ENCODE measurements at regions not wholly inside any gene's neighbourhood (a gene's known extent, or its start where the extent isn't known, plus 50 kb on each side); places are given as distances from the start of the nearest gene placed in this dataset.

DNA sequence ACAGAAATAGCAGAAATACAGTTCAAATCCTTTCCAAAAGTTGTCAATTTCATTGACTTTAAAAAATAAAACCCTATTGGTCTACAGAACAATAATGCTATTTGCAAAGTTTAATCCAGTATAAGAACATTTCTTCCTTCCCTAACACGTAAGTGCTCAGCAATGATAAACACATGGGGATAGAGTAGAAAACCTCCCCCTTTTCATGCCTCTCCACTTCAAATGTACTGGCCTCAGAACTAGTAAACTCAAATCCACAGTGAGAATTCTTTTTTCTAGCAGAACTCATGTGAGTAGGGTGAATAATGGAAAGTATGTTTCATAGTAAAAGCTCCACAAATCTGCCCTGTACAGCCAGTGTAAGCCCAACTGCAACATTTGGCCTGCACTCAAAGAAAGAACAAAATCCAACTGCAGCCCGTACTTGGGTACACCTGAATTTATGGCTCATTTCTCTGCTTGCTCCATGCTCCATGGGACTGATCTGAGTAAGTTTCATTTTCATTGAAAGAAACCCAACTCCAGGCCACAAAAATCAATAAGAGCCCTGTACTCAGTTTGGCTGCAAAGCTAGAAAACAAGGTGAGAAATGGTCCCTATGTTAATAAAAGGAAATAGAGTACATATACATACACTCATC, 115.0 kb upstream of the RMDN2 start:
- ATAC-seq: no peak

DNA sequence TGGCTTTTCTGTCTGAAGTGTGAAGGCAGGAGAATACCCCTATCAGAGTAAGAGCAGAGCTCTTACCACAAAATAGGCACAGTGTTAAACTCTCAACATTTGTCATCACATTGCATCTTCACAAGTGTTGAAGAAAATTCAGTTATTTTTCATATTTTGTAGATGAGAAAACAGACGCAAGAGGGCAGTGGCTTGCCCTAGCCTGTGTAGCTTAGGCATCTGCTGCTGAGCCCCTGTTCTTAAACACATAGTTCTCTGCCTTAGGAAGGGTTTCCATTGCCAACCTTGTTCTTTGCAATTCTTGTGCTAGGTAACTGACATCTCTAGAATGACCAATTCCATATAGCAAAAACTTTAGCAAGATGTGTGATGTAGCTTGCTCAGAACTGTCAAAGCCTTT, 112.7 kb upstream of the RMDN2 start:
- no peak for ATAC-seq

DNA sequence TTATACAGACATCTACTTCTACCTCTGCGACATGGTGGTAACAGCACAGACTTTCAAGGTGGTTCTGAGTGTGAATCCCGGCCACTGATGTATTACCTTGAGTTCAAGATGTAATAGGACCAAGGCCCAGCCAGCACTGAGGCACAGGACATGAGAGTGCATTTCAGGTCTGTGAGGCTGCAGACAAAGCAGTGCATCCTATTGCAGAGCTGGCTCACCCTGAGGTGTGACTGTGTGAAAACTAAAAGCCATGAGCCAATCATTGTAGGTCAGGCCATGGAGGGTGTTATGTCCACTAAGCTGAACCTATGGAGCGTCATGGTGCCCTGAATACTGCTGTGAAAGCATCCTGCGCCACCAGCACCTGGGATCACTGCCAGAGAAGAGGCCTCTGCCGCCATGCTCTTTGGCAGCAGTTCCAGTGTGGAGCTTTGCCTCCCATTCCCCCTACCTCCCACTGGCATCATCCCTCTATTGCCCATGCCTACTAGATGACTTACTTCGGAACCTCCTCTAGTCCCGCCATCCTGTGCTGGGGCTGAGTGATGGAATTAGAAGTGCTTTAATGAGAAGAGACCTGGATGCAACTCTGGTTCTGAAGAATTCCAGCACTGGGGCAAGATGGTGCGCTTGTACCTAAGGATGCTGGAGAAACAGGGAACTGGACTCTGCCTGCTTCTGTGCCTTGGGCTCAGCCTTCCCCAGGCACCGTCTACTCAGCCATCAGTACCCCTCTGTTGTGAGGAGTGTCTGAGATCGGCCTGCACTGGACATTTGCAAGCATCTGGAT, 112.0 kb upstream of the RMDN2 start:
- ATAC-seq: no peak

DNA sequence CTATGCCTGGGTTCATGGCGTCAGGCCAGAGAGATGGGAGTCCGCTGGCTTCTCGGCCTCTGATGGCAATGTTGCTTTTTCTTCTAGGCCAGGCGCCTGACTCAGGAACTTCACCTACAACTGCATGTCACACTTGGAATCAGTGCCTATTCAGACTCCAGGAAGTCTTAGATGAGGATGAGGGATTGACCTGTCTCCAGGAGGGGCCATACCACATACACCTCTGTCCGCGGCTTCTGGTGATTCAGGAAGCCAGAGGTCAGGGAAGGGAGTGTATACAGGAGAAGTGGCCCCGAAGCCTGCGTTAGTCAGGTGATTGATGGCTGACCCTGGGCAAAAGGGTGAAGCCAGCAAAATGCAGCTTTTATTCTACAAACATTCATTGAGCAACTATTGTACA, 109.1 kb upstream of the RMDN2 start:
- ATAC-seq: no peak

DNA sequence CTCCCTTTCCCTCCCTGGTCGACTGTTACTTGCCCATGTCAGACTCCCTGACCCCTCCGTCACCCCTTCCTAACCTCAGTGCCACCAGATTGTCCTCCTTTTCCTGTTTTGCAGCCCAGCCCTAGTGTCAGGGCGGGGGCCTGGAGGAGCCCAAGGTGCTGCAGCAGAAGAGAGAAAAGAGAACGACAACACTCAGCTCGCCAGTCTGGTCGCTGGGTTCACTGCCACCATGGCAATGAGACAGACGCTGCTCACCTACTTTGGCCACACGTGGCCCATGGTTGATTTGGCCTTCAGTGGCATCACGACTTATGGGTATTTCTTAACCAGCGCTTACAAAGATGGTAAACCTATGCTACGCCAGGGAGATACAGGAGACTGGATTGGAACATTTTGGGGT, 108.4 kb upstream of the RMDN2 start:
- no peak for ATAC-seq

GRCh38 chr2:37819186-37819585, 105.9 kb upstream of the RMDN2 start:
- no peak for ATAC-seq

DNA sequence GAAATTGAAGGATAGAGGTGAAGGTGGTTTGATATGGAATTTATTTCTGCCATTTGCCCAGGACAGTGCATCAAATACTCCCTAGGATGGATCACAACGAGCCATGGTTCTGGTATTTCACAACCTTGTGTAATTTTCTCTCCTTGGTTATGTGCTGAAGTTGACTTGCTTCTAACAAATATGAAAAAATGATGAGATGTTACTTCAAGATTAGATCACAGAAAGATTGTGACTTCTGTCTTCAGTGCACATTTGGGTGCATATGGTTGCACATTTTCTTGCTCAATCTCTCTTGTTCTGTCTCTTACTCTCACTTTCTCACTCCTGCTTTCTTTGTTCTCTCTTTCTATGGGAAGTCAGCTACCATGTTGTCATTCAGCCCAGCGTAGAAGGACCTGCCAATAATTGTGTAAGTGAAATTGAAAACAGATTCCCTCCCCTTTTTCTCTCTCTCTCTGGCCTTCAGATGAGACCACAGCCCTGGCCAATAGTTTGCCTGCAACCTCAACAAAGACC, 104.6 kb upstream of the RMDN2 start:
- ATAC-seq: no peak

DNA sequence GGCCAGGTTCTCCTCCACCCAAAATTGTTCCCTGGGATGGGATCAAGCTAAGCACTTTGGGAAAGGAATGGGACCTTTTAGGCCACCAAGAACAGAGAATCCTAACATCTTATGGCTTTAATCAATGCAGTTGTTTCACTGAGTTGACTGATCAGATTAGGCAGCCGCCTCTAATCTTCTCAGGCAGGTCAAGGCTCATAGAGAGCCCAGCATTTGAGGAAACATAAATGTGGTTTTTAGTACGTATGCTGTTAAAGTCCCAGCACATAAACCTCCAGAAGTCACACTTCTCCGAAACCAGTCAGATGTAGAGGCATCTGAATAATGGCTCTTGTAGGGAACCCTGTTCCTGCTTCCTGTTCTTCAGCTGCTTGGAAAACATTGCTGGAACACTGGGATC, 99.5 kb upstream of the RMDN2 start:
- ATAC-seq: no peak

GRCh38 chr2:37826611-37827010, 98.5 kb upstream of the RMDN2 start:
- ATAC-seq: no peak

DNA sequence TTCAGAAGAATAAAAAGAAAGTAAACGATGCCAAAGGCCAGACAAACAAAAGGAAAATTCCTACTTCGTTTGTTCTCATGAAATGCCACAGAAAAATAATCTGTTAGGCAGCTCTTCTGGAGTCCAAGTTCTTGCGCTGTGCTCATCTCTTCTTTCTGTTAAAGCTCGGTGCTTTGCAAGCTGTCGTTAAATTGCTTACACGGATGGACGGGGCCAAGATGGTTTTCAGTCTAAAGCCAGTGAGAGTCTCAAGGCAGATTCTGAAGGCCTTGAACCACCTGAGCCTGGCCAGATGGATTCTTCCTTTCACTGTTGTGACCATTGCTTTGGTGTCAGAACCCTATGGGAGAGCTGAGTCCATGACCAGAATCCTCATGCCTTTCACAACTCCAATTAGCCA, 97.6 kb upstream of the RMDN2 start:
- ATAC-seq: no peak

- no peak for ATAC-seq
These were observed 97.1 kb upstream of the RMDN2 start for GRCh38 chr2:37827911-37828511.

DNA sequence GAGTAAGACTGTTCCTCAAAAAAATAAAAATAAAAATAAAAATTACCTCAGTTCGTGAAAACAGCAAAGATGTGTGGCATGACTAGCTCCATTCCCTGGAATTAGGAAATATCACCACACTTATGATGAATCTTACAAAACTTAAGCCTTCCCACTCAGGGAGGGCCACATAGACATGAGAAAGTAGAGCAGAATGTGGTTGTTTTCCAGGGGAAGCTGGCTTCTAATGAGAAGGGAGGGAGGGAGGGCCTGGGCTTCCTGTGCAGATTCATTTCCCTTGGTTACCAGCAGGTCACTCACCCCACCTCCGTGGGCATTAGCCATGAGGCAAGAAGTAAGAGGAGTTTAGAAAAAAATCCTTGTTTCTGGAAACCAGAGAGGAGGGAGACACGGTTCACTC, 95.9 kb upstream of the RMDN2 start:
- ATAC-seq: no peak

GRCh38 chr2:37829616-37830395, 95.3 kb upstream of the RMDN2 start:
- no peak for ATAC-seq

- no peak for ATAC-seq
These were observed 94.5 kb upstream of the RMDN2 start for GRCh38 chr2:37830636-37831035.

DNA sequence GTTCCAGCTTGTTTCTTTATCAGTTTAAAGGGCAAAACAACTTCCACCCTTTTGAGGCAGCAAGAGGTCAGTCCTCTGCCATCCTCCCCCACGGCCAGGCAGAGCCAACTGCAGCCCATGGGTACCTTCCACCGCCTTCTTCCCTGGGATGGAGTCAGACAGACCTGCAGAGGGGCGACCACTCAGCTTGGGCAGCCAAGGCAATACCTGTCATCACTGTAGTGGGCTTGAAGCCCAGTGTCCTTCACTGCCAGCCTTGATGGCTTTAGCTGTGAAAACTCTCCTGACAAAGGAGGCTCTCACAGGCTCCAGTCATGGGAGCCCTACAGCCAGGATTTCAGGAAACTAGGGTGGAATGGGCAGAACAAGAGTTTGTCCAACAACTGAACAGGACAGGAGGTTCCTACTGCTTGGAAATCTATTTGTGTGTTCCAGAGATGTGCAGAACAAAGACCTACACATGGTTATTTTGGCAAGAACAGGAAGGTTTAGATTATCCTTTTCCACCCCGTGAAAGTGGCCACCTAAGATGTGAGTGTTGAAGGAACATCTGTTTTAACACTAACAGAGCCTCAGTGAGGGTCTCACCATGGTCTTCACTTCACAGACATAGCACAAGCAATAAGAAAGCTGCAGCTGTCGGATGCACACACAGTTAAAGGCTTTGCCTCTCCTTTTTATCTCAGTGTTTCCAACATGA, 93.9 kb upstream of the RMDN2 start:
- ATAC-seq: no peak

- ATAC-seq: peak; percentile 78 to 80
These were observed 92.4 kb upstream of the RMDN2 start for GRCh38 chr2:37832590-37833197.

GRCh38 chr2:37833423-37833822, 91.7 kb upstream of the RMDN2 start:
- peak; percentile 38 to 52 for ATAC-seq

- ATAC-seq: no peak
These were observed 88.8 kb upstream of the RMDN2 start for GRCh38 chr2:37836270-37836669.

GRCh38 chr2:37836711-37837110, 88.4 kb upstream of the RMDN2 start:
- no peak for ATAC-seq

- ATAC-seq: no peak
These were observed 87.3 kb upstream of the RMDN2 start for GRCh38 chr2:37837628-37838328.

- ATAC-seq: no peak
These were observed 86.4 kb upstream of the RMDN2 start for GRCh38 chr2:37838541-37839167.

All from activated CD4-positive, CD25-positive, alpha-beta regulatory T cell treated with anti-CD3 and anti-CD28 coated beads, Interleukin-2, amount 50 U/mL, for 24 hours (primary cell).